GM10248 (cell line): ENCODE measurements at regions not wholly inside any gene's neighbourhood (a gene's known extent, or its start where the extent isn't known, plus 50 kb on each side); places are given as distances from the start of the nearest gene placed in this dataset.

Experiments
- CTCF ChIA-PET: fragments of 300-600 bp; sonication (Branson Sonifier 250); formaldehyde crosslinking; extraction: SDS; loops from one replicate; lab custom pipeline; 2021; ENCODE audit warnings: antibody characterized with exemption; lab: Yijun Ruan, JAX
- POLR2A ChIA-PET: fragments of 350-650 bp; sonication (Branson Sonifier 250); formaldehyde crosslinking; extraction: SDS; loops from one replicate; lab custom pipeline; 2020; ENCODE audit warnings: antibody characterized with exemption; lab: Yijun Ruan, JAX
- DNase-seq: peaks from one replicate; pipeline ENCODE4 v3.0.0; 2012; ENCODE audit errors: extremely low spot score
- CTCF ChIP-seq: IDR thresholded peaks from 2 replicates; pipeline ENCODE4 v1.5.1; 2012; ENCODE audit warnings: mild to moderate bottlenecking, low read depth; ENCODE audit errors: extremely low read depth, missing control alignments, control extremely low read depth

- no peak for TF ChIP-seq CTCF
- no peak for DNase-seq
- ChIA-PET CTCF (no interaction called here), POLR2A (no interaction called here)
These were observed 210.7 kb downstream of the VAPA start for GRCh38 chr18:10124557-10124956.

- POLR2A ChIA-PET: no interaction called here
- CTCF ChIA-PET: no interaction called here
- no peak for TF ChIP-seq CTCF
- DNase-seq: no peak
These were observed 211.2 kb downstream of the VAPA start for GRCh38 chr18:10124967-10125366.

GRCh38 chr18:10127729-10128128, 213.9 kb downstream of the VAPA start:
- POLR2A ChIA-PET: no interaction called here
- no peak for TF ChIP-seq CTCF
- CTCF ChIA-PET: no interaction called here
- no peak for DNase-seq

GRCh38 chr18:10128921-10129501, 215.2 kb downstream of the VAPA start:
- TF ChIP-seq CTCF: no peak
- no peak for DNase-seq
- POLR2A ChIA-PET: no interaction called here
- CTCF ChIA-PET: interaction anchor here (1.1 kb wide), 1 partner anchor 8 kb away, joined by 3 read pairs; no protein-coding TSS in a partner anchor

GRCh38 chr18:10130606-10131005, 216.8 kb downstream of the VAPA start:
- ChIA-PET POLR2A (no interaction called here), CTCF (no interaction called here)
- DNase-seq: no peak
- no peak for TF ChIP-seq CTCF

- ChIA-PET POLR2A (interaction anchor here (0.6 kb wide), 1 partner anchor 90 kb away, joined by 4 read pairs; no protein-coding TSS in a partner anchor), CTCF (no interaction called here)
- DNase-seq: no peak
- TF ChIP-seq CTCF: no peak
These were observed 217.3 kb downstream of the VAPA start for GRCh38 chr18:10131081-10131459.
